Prostate gland (tissue), 2 donors: ENCODE measurements at regions not wholly inside any gene's neighbourhood (a gene's known extent, or its start where the extent isn't known, plus 50 kb on each side); places are given as distances from the start of the nearest gene placed in this dataset.

Experiments used
- DNase-seq: peaks from one replicate; pipeline ENCODE4 v3.0.0-alpha.2; 2019; ENCODE audit warnings: low spot score
- H3K27ac ChIP-seq, 2 donors: fragments of 200-600 bp; sonication (generic); 2 replicates each; pipeline ENCODE4 v1.5.1; 2017 to 2019
- H3K27me3 ChIP-seq: fragments of 200-600 bp; sonication (generic); replicated peaks from 2 replicates; pipeline ENCODE4 v1.5.1; 2019; ENCODE audit not compliant: insufficient read depth
- H3K36me3 ChIP-seq, 2 donors: fragments of 200-600 bp; sonication (generic); 1 replicate in 1 of 2; 2 replicates in 1 of 2; pipeline versions ENCODE4 v1.5.1 to v1.8.1; 2017 to 2019
- H3K4me1 ChIP-seq: fragments of 200-600 bp; sonication (generic); replicated peaks from 2 replicates; pipeline ENCODE4 v1.5.1; 2019
- H3K4me3 ChIP-seq, 2 donors: fragments of 200-600 bp; sonication (generic); 2 replicates each; pipeline ENCODE4 v1.5.1; 2017 to 2019
- H3K9me3 ChIP-seq: fragments of 200-600 bp; sonication (generic); 2 replicates; pipeline ENCODE4 v1.5.1; 2017
- POLR2A ChIP-seq: fragments of 450-650 bp; IDR thresholded peaks from one replicate; pipeline ENCODE4 v1.6.1; 2016; ENCODE audit warnings: antibody characterized with exemption, mild to moderate bottlenecking
- POLR2AphosphoS5 ChIP-seq: sonication (generic); formaldehyde crosslinking; IDR thresholded peaks from one replicate; pipeline ENCODE4 v1.6.1; 2017; ENCODE audit warnings: antibody characterized with exemption
- WGBS: methylation state at CpG from one replicate; pipeline ENCODE4 v1.1.5; 2018; 5-methylcytosine and 5-hydroxymethylcytosine counted together
- intact Hi-C: fragments of 100-400 bp; cut with DNase I; formaldehyde crosslinking; loops from one replicate; pipeline ENCODE4 v1.14.2; 2022
- TF ChIP-seq, protein P1 (sequence below), 4 experiments: fragments of 200-600 bp in 2 of 4; fragments of 450-650 bp in 2 of 4; sonication (generic) in 2 of 4; IDR thresholded peaks; 1 replicate in 3 of 4; 2 replicates in 1 of 4; pipeline ENCODE4 v1.5.1; 2016 to 2019; ENCODE audit warnings: antibody characterized with exemption in 4 of 4, mild to moderate bottlenecking in 2 of 4, moderate library complexity in 2 of 4

DNA sequence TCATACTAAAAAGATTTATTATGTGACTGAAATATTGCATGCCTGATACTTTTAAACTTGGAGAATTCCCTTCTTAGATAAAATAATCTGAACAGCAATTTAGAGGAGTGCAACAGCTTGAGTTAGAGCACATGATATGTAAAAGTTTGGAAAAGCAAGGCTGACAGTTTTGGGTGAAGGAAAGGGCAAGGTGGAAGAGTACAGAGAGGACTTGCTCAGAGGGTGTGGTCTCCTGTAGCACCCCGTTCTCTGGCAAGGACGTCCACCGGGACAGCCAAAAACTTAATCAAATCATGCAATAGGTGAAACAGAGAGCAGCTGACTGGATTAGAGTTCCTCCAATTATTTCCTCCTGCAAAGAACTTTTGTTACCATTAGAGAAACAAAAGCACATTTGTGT is 65.2 kb upstream of the PDZRN4 start:
- Histone ChIP-seq H3K36me3 (no peaks in the 10 kb centered on the region), H3K27ac (no peak overlapping the region), H3K4me1 (no peaks in the 10 kb centered on the region), H3K4me3 (no peak overlapping the region), H3K9me3 (no peaks in the 10 kb centered on the region), H3K27me3 (no peaks in the 10 kb centered on the region)
- TF ChIP-seq, protein P1, sequence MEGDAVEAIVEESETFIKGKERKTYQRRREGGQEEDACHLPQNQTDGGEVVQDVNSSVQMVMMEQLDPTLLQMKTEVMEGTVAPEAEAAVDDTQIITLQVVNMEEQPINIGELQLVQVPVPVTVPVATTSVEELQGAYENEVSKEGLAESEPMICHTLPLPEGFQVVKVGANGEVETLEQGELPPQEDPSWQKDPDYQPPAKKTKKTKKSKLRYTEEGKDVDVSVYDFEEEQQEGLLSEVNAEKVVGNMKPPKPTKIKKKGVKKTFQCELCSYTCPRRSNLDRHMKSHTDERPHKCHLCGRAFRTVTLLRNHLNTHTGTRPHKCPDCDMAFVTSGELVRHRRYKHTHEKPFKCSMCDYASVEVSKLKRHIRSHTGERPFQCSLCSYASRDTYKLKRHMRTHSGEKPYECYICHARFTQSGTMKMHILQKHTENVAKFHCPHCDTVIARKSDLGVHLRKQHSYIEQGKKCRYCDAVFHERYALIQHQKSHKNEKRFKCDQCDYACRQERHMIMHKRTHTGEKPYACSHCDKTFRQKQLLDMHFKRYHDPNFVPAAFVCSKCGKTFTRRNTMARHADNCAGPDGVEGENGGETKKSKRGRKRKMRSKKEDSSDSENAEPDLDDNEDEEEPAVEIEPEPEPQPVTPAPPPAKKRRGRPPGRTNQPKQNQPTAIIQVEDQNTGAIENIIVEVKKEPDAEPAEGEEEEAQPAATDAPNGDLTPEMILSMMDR (IDR thresholded peaks at IDR 0.05) = no peak
- TF ChIP-seq POLR2A (no peak), POLR2AphosphoS5 (peak; percentile 8)
- DNase-seq = no peak
- 25% methylated on average over 3 of the region's 3 CpGs for WGBS
- intact Hi-C loops = no loop called here

DNA sequence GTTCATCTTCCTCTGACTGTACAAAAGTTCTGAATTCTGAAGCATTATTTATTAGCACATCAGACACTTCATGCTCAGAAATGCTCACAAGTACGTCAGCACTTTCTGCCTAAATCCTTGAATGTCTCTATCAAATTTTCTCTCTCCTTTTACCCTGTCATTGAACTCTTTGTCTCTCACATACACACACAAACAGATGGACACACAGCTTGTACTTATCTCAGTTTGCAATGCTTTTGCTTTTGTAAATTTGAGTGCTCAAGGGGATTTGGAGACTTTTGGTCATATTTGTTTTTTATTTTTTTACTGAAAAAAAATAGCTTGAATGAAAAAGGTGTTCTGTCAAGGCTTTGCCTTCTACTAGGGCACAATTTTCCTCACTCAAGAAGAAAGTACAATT is 64.2 kb upstream of the PDZRN4 start:
- H3K4me1 ChIP-seq = no peaks in the 10 kb centered on the region
- H3K27ac ChIP-seq = no peak overlapping the region
- H3K9me3 ChIP-seq = no peaks in the 10 kb centered on the region
- 70% methylated on average over 1 of the region's 1 CpG for WGBS
- no peaks in the 10 kb centered on the region for H3K36me3 ChIP-seq
- H3K27me3 ChIP-seq = no peaks in the 10 kb centered on the region
- intact Hi-C loops = no loop called here
- H3K4me3 ChIP-seq = no peak overlapping the region
- TF ChIP-seq POLR2A = no peak
- TF ChIP-seq POLR2AphosphoS5 = no peak
- TF ChIP-seq, protein P1 (IDR thresholded peaks at IDR 0.05) = no peak
- no peak for DNase-seq
